Activated CD8-positive, alpha-beta memory T cell treated with anti-CD3 and anti-CD28 coated beads, Interleukin-2, amount 50 U/mL, for 24 hours (primary cell): ENCODE measurements at regions not wholly inside any gene's neighbourhood (a gene's known extent, or its start where the extent isn't known, plus 50 kb on each side); places are given as distances from the start of the nearest gene placed in this dataset.
"Not testable (repeated sequence)": the region's sequence is repeated elsewhere in the genome, so short reads cannot be mapped to it uniquely, and the experiment has no call there.

Experiments used
- DNase-seq: peaks from one replicate; pipeline ENCODE4 v3.0.0-alpha.2; 2020; ENCODE audit errors: extremely low read depth

- DNase-seq, result no peak
These were observed 148.7 kb downstream of the SOX4 start for GRCh38 chr6:21742238-21742660.

DNA sequence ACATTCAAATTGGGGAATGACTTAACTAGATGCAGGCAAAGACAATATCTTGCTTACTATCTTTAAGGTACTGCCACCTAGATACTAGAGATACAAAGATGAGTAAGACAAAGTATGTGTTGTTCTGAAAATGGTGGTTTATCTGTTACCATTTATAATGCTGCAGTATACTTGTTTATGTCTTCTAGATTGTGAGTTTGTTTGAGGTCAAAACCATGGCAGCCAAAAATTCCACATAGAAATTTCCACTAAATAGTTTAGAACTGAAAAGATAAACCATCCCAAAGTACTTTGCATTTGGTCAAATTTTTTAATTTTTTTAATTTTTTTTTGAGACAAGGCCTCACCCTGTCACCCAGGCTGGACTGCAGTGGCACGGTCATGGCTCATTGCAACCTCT, 150.8 kb downstream of the SOX4 start:
- no peak for DNase-seq

- DNase-seq, result no peak
These were observed 152.2 kb downstream of the SOX4 start for GRCh38 chr6:21745543-21746337.

DNA sequence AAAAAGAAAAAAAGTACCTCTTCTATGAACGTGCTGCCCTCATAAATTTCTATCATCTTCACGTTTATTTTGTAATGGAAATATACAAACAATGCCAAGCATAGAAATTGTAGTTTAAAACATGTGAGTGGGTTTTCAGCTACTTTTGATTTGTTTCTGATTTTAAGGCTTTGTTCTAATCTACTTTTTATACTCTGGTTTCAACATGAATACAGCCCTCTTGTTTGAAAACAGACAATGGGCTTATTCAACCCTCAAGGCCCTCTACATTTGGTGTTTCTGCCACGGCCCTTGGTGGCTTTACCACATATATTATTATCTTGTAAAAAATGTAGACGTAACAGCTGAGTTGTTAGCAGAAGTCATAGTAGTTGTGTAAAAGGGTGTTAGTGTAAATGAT, 153.9 kb downstream of the SOX4 start:
- no peak for DNase-seq

DNA sequence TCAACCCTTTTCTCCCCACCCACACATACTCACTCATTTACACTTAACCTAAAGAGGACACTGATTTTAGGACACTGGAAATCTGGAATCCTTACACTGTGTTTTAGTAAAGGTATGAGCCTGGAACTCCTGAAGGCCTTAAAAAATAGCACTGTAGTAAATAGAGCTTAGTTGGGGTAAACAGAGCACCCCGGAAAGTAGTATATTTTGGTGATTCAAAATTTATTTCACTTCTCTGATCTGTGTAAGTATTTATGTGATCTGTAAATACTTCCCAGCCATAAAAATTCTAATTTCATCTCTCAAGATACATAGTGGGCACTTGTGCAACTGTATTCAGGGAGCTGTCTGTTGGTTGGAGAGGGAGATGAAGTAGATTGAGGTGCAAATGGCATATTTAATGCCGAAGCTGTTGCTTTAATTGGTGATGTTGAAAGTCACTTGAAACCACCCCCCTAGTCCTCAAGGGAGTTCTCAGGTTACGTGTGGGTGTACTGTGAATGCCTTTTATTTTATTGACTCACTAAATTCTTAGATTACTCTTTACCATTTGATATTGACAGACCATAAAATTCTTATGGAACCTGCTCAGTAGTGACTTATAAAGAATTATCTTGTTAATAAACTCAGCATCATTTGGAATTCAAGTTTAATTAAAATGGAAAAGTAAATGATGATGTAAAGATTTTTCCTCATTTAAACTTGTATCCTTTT, 154.9 kb downstream of the SOX4 start:
- DNase-seq, result no peak

- DNase-seq, result no peak
These were observed 156.2 kb downstream of the SOX4 start for GRCh38 chr6:21749754-21750153.

- DNase-seq, result no peak
These were observed 157.0 kb downstream of the SOX4 start for GRCh38 chr6:21750575-21750974.

GRCh38 chr6:21751608-21752007, 158.1 kb downstream of the SOX4 start:
- DNase-seq, result no peak

GRCh38 chr6:21752054-21752811, 158.7 kb downstream of the SOX4 start:
- no peak for DNase-seq

DNA sequence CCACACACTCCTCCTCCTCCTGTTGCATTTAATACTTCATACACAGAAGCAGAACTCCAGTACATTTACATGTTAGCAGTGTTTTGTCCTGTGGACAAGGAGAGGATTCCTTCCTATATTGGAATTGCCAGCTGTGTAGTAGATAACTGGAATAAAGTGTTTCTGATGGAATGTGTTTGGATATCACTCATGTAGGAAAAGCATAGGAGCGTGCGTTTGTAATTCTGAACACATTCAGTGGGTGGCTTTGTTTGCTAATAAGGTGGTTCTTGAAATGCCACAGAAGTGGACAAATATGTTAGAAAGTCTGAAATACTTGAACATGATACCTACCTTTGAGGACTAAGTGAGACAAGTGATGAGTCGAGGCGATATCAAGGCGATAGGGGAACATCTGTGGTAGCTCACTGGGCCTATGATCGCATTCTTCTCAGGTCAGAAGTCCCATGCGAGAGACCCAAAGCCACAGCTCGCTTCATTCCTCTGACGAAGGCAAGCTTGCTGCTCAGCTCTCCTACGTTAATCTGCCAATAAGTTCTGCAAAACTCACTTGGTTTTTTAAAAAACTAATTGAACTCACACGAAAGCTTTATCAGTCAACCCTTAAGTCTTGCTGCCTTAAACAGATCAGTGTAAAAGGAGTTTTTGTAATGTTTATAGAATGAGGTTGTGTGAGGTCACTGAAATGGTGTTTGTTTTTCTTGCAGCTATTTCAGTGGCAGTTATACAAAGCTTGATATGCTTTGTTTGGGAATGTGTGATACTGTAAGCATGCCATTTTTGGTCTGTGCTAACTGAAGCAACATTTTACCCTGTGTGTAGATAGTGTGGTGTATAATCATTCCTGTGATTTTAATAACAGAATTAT, 159.9 kb downstream of the SOX4 start:
- no peak for DNase-seq

DNA sequence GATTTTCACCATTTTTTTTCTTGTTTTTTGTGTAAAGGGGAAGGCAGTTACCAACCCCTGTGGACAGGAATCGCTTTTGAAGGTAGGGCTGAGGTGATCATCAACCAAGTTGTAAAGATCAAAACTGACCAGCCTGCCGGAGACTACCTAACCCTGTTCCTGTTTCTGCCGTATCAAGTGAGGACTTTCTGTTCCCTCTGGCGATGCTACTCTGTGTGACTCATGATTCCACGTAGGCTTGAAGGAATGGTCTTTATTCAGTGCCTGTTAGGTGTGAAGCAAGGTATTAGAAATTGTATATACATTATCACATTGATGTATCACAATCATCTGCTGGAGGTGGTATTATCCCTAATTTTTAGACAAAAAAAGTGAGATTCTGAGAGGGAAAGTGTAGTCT, 161.3 kb downstream of the SOX4 start:
- no peak for DNase-seq

- DNase-seq, result no peak
These were observed 162.9 kb downstream of the SOX4 start for GRCh38 chr6:21756487-21756886.

DNA sequence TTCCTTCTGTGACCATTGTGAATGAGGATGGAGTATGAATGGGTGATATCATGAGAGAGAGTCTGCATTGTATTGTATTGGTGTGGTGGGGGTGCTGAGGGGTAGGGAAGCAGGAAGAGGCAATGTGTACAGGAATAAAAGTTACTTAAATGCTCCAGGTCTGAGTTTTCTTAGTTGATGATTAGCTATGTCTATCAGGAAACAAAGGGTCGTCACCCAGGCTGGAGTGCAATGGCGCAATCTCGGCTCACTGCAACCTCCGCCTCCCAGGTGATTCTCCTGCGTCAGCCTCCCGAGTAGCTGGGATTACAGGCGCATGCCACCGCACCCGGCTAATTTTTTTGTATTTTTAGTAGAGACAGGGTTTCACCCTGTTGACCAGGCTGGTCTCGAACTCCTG, 163.8 kb downstream of the SOX4 start:
- not testable (repeated sequence) for DNase-seq

DNA sequence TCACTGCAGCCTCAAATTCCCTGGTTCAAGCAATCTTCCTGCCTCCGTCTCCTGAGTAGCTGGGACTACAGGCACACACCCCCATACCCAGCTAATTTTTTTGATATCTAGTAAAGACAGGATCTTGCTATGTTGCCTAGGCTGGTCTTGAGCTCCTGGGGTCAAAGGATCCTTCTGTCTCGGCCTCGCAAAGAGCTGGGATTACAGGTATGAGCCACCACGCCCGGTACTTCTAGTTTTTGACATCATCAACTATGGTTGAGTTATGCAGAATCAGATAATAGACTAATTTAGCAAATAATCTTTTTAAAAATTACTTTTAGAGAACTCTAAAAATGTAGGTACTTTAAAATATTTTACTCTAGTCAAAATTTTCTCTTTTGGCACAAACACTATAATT, 166.2 kb downstream of the SOX4 start:
- no peak for DNase-seq

DNA sequence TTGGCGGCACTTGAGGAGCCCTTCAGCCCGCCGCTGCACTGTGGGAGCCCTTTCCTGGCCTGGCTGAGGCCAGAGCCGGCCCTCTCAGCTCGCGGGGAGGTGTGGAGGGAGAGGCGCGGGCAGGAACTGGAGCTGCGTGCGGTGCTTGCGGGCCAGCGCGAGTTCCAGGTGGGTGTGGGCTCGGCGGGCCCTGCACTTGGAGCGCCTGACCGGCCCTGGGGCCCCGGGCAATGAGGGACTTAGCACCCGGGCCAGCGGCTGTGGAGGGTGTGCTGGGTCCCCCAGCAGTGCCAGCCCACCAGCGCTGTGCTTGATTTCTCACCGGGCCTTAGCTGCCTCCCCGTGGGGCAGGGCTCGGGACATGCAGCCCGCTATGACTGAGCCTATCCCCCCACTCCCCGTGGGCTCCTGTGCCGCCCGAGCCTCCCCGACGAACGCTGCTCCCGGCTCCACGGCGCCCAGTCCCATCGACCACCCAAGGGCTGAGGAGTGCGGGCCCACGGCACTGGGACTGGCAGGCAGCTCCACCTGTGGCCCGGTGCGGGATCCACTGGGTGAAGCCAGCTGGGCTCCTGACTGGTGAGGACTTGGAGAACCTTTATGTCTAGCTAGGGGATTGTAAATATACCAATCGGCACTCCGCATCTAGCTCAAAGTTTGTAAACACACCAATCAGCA, 167.6 kb downstream of the SOX4 start:
- DNase-seq, result not testable (repeated sequence)

DNA sequence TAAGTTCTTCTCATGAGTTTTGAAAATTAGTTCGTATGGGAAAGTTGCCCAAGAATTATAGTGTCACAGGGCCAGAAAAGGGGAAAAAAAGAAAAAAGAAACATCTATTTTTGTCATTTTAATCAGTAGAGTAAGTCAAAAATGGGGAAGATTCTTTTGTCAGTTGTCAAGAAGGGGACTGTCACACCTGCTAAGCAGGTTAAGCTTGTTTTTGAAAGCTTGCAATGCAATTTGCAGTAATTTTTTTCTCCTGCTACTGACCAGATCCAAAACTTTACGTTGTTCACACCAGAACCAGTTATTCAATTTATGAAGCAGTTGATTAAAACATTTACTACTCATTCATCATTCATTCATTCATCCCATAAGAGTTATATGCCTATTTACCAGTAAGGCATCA, 171.4 kb downstream of the SOX4 start:
- no peak for DNase-seq

DNA sequence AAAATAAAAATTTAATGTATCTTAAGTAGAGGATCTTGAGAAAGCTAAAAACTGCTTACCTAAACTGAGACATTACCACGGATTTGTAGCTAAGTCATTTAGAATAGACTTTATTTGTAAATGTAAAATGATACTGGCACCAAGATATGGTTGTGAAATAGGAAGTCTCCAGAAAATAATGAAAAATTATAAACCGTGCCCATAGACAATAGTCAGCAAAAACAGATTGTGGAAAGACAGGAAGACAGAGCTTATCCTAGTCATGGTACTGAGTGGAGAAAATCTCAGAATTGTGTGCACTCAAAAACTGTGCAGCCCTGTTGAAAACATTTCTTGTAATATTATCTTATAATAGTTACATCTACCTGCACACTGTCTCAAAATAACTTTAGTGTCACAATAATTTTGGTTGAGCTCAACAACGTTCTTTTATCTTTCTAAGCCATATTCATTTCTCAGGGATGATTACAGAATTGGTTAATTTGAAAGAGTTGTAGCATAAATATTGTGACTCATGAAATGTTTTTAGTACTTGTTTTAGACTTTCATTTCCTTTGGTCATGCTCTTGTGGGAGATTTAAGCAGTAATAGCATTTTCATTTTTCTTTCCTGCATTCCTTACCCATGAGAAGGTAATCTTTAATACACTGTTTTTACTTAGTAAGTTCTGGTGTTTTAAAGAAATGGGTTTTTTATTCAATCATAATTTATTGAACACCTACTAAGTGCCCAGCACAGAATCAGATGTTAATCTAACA, 174.5 kb downstream of the SOX4 start:
- DNase-seq, result no peak

DNA sequence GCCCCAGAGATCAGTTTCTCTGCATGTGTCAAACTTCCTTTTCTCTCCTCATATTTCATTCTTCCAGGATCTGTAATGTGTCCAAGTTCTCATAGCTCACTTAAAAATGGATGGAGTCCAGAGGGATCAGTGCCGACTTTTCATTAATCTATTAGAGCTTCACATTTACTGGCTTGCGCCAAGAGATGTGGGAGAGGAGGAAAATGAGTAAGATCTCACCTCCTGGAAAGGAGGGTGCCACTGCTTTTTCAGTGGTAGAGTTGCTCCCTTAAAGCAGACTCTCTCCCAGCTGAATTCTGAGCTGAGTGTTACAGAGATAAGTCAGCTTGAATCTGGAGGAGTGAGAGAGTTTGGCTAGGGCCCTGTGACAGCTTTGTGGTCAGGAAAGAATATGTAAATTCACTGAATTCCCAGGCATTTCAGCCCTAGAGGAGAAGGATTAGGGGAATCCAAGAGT, 175.9 kb downstream of the SOX4 start:
- no peak for DNase-seq

- no peak for DNase-seq
These were observed 176.4 kb downstream of the SOX4 start for GRCh38 chr6:21769968-21770367.

GRCh38 chr6:21771626-21772320, 178.2 kb downstream of the SOX4 start:
- no peak for DNase-seq
